ENCODE measurements at regions not wholly inside any gene's neighbourhood (a gene's known extent, or its start where the extent isn't known, plus 50 kb on each side); places are given as distances from the start of the nearest gene placed in this dataset.

GRCh38 chr1:106969731-106970130, 86.7 kb upstream of the PRMT6 start:
- TF ChIP-seq POLR2A (IDR thresholded peaks at IDR 0.05) (no peak), POLR2AphosphoS5 (IDR thresholded peaks at IDR 0.05) (no peak)
- TF ChIP-seq, protein P1, sequence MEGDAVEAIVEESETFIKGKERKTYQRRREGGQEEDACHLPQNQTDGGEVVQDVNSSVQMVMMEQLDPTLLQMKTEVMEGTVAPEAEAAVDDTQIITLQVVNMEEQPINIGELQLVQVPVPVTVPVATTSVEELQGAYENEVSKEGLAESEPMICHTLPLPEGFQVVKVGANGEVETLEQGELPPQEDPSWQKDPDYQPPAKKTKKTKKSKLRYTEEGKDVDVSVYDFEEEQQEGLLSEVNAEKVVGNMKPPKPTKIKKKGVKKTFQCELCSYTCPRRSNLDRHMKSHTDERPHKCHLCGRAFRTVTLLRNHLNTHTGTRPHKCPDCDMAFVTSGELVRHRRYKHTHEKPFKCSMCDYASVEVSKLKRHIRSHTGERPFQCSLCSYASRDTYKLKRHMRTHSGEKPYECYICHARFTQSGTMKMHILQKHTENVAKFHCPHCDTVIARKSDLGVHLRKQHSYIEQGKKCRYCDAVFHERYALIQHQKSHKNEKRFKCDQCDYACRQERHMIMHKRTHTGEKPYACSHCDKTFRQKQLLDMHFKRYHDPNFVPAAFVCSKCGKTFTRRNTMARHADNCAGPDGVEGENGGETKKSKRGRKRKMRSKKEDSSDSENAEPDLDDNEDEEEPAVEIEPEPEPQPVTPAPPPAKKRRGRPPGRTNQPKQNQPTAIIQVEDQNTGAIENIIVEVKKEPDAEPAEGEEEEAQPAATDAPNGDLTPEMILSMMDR (IDR thresholded peaks at IDR 0.05 in 8 of 11, conservative IDR thresholded peaks at IDR 0.05 in 3 of 11), result no peak
